NCI-H146 (cell line): ENCODE measurements at regions not wholly inside any gene's neighbourhood (a gene's known extent, or its start where the extent isn't known, plus 50 kb on each side); places are given as distances from the start of the nearest gene placed in this dataset.
"Not testable (repeated sequence)": the region's sequence is repeated elsewhere in the genome, so short reads cannot be mapped to it uniquely, and the experiment has no call there.

Experiments used
- DNase-seq: peaks from one replicate; lab custom pipeline; 2025; lab: John Stamatoyannopoulos, UW

- DNase-seq = no peak
Observed at GRCh38 chr7:34392972-34393371, 265.0 kb upstream of the NPSR1 start.

GRCh38 chr7:34396437-34397064, 261.5 kb upstream of the NPSR1 start:
- no peak for DNase-seq

- no peak for DNase-seq
Observed at GRCh38 chr7:34401776-34402175, 256.2 kb upstream of the NPSR1 start.

- no peak for DNase-seq
Observed at GRCh38 chr7:34406848-34407530, 251.0 kb upstream of the NPSR1 start.

- no peak for DNase-seq
Observed at GRCh38 chr7:34407586-34407985, 250.4 kb upstream of the NPSR1 start.

- no peak for DNase-seq
Observed at GRCh38 chr7:34417781-34418180, 240.2 kb upstream of the NPSR1 start.

- no peak for DNase-seq
Observed at GRCh38 chr7:34421526-34421925, 236.5 kb upstream of the NPSR1 start.

- DNase-seq = no peak
Observed at GRCh38 chr7:34425194-34425593, 232.8 kb upstream of the NPSR1 start.

- no peak for DNase-seq
Observed at GRCh38 chr7:34425631-34426384, 232.2 kb upstream of the NPSR1 start.

GRCh38 chr7:34430456-34430855, 227.6 kb upstream of the NPSR1 start:
- DNase-seq = no peak

GRCh38 chr7:34438436-34438835, 219.6 kb upstream of the NPSR1 start:
- no peak for DNase-seq

- DNase-seq = no peak
Observed at GRCh38 chr7:34445653-34446052, 212.4 kb upstream of the NPSR1 start.

GRCh38 chr7:34448531-34448930, 209.5 kb upstream of the NPSR1 start:
- DNase-seq = not testable (repeated sequence)

- DNase-seq = no peak
Observed at GRCh38 chr7:34449765-34450164, 208.3 kb upstream of the NPSR1 start.

GRCh38 chr7:34451183-34451582, 206.8 kb upstream of the NPSR1 start:
- no peak for DNase-seq

- DNase-seq = no peak
Observed at GRCh38 chr7:34451923-34452322, 206.1 kb upstream of the NPSR1 start.

- DNase-seq = no peak
Observed at GRCh38 chr7:34452363-34452762, 205.7 kb upstream of the NPSR1 start.

- no peak for DNase-seq
Observed at GRCh38 chr7:34453150-34453549, 204.9 kb upstream of the NPSR1 start.

- DNase-seq = no peak
Observed at GRCh38 chr7:34454381-34454780, 203.6 kb upstream of the NPSR1 start.

GRCh38 chr7:34457329-34457728, 200.7 kb upstream of the NPSR1 start:
- DNase-seq = no peak

- DNase-seq = no peak
Observed at GRCh38 chr7:34463830-34464229, 194.2 kb upstream of the NPSR1 start.

GRCh38 chr7:34471844-34472243, 186.2 kb upstream of the NPSR1 start:
- DNase-seq = no peak

GRCh38 chr7:34486371-34486770, 171.6 kb upstream of the NPSR1 start:
- DNase-seq = no peak
